Transverse colon (tissue), 4 donors: ENCODE measurements at regions not wholly inside any gene's neighbourhood (a gene's known extent, or its start where the extent isn't known, plus 50 kb on each side); places are given as distances from the start of the nearest gene placed in this dataset.
"Not testable (repeated sequence)": the region's sequence is repeated elsewhere in the genome, so short reads cannot be mapped to it uniquely, and the experiment has no call there.

Experiments
- POLR2A ChIP-seq: fragments of 450-650 bp; IDR thresholded peaks from one replicate; pipeline ENCODE4 v1.6.1; 2016; ENCODE audit warnings: antibody characterized with exemption, mild to moderate bottlenecking, moderate library complexity
- POLR2AphosphoS5 ChIP-seq, 3 donors: sonication (generic); formaldehyde crosslinking; IDR thresholded peaks; one replicate each; pipeline ENCODE4 v1.6.1; 2016; ENCODE audit warnings: antibody characterized with exemption in 3 of 3
- TF ChIP-seq, protein P1 (sequence below), 5 experiments: fragments of 200-600 bp in 3 of 5; fragments of 450-650 bp in 2 of 5; sonication (generic) in 3 of 5; IDR thresholded peaks; 1 replicate in 2 of 5; 2 replicates in 3 of 5; pipeline ENCODE4 v1.5.1; 2016 to 2017; ENCODE audit warnings: antibody characterized with exemption in 5 of 5, inconsistent platforms in 3 of 5, mild to moderate bottlenecking in 2 of 5, moderate library complexity in 1 of 5

GRCh38 chr12:131268123-131268522 is 314.4 kb downstream of the ADGRD1 start:
- TF ChIP-seq, protein P1, sequence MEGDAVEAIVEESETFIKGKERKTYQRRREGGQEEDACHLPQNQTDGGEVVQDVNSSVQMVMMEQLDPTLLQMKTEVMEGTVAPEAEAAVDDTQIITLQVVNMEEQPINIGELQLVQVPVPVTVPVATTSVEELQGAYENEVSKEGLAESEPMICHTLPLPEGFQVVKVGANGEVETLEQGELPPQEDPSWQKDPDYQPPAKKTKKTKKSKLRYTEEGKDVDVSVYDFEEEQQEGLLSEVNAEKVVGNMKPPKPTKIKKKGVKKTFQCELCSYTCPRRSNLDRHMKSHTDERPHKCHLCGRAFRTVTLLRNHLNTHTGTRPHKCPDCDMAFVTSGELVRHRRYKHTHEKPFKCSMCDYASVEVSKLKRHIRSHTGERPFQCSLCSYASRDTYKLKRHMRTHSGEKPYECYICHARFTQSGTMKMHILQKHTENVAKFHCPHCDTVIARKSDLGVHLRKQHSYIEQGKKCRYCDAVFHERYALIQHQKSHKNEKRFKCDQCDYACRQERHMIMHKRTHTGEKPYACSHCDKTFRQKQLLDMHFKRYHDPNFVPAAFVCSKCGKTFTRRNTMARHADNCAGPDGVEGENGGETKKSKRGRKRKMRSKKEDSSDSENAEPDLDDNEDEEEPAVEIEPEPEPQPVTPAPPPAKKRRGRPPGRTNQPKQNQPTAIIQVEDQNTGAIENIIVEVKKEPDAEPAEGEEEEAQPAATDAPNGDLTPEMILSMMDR (IDR thresholded peaks at IDR 0.05): not testable (repeated sequence)
- TF ChIP-seq POLR2A; POLR2AphosphoS5 (IDR thresholded peaks at IDR 0.05): not testable (repeated sequence)
